Thymus (tissue), 11 donors: ENCODE measurements at regions not wholly inside any gene's neighbourhood (a gene's known extent, or its start where the extent isn't known, plus 50 kb on each side); places are given as distances from the start of the nearest gene placed in this dataset.
"Not testable (repeated sequence)": the region's sequence is repeated elsewhere in the genome, so short reads cannot be mapped to it uniquely, and the experiment has no call there.

Experiments used
- DNase-seq, 9 donors: peaks; one replicate each; pipeline ENCODE4 v3.0.0-alpha.2; 2013; ENCODE audit warnings: low spot score in 9 of 9, low read depth in 6 of 9, missing footprints in 1 of 9
- H3K27ac ChIP-seq, 2 donors: one replicate each; pipeline ENCODE4 v1.5.1; 2013; ENCODE audit warnings: control low read depth in 1 of 2, low read depth in 1 of 2, low read length in 1 of 2, mild to moderate bottlenecking in 1 of 2, moderate library complexity in 1 of 2
- H3K27me3 ChIP-seq, 2 donors: one replicate each; pipeline ENCODE4 v1.5.1; 2013; ENCODE audit warnings: low read length in 1 of 2; ENCODE audit not compliant: control insufficient read depth in 2 of 2, insufficient read depth in 1 of 2
- H3K36me3 ChIP-seq, 2 donors: one replicate each; pipeline ENCODE4 v1.5.1; 2013; ENCODE audit warnings: low read length in 1 of 2, mild to moderate bottlenecking in 1 of 2, moderate library complexity in 1 of 2; ENCODE audit not compliant: control insufficient read depth in 2 of 2, insufficient read depth in 2 of 2
- H3K4me1 ChIP-seq, 2 donors: one replicate each; pipeline ENCODE4 v1.5.1; 2013; ENCODE audit warnings: low read length in 2 of 2; ENCODE audit not compliant: control insufficient read depth in 2 of 2, insufficient read depth in 2 of 2
- H3K4me3 ChIP-seq, 2 donors: one replicate each; pipeline ENCODE4 v1.5.1; 2013; ENCODE audit warnings: low read length in 2 of 2, control low read depth in 1 of 2, mild to moderate bottlenecking in 1 of 2
- H3K9me3 ChIP-seq, 2 donors: one replicate each; pipeline ENCODE4 v1.5.1; 2013; ENCODE audit warnings: low read length in 1 of 2, mild to moderate bottlenecking in 1 of 2; ENCODE audit not compliant: control insufficient read depth in 2 of 2, insufficient read depth in 1 of 2
- WGBS: extraction: QIAGEN DNeasy Blood & Tissue Kit; methylation state at CpG from one replicate; pipeline ENCODE4 v1.1.7; 2013; 5-methylcytosine and 5-hydroxymethylcytosine counted together
- donor health status: healthy.

GRCh38 chr2:12486205-12487118 is 230.3 kb upstream of the TRIB2 start:
- Histone ChIP-seq H3K9me3 (no peaks in the 10 kb centered on the region), H3K27ac (no peak overlapping the region), H3K4me3 (no peak overlapping the region), H3K27me3 (no peaks in the 10 kb centered on the region), H3K4me1 (peaks cover 4 to 9% of the 10 kb centered on the region in 2 donors), H3K36me3 (no peaks in the 10 kb centered on the region)
- DNase-seq: no peak
- 95% methylated on average over 9 of the region's 9 CpGs for WGBS

- DNase-seq: no peak
- Histone ChIP-seq H3K4me3 (no peak overlapping the region), H3K27ac (no peak overlapping the region), H3K4me1 (peaks cover 4 to 9% of the 10 kb centered on the region in 2 donors), H3K9me3 (no peaks in the 10 kb centered on the region), H3K27me3 (no peaks in the 10 kb centered on the region), H3K36me3 (no peaks in the 10 kb centered on the region)
- 93% methylated on average over 8 of the region's 8 CpGs for WGBS
Measured at GRCh38 chr2:12487253-12488004, 229.3 kb upstream of the TRIB2 start.

- peak in 3 of 9 donors; percentile 28 to 78 (median 43) for DNase-seq
- 64% methylated on average over 12 of the region's 12 CpGs for WGBS
- Histone ChIP-seq H3K4me3 (no peak overlapping the region), H3K4me1 (peaks cover 4 to 9% of the 10 kb centered on the region in 2 donors), H3K27me3 (no peaks in the 10 kb centered on the region), H3K27ac (no peak overlapping the region), H3K36me3 (no peaks in the 10 kb centered on the region), H3K9me3 (no peaks in the 10 kb centered on the region)
Measured at GRCh38 chr2:12488352-12489318, 228.1 kb upstream of the TRIB2 start.

GRCh38 chr2:12490641-12491040 is 226.1 kb upstream of the TRIB2 start:
- no peaks in the 10 kb centered on the region for H3K9me3 ChIP-seq
- no peak overlapping the region for H3K4me3 ChIP-seq
- WGBS: 95% methylated on average over 4 of the region's 4 CpGs
- peaks cover 4 to 9% of the 10 kb centered on the region in 2 donors for H3K4me1 ChIP-seq
- no peaks in the 10 kb centered on the region for H3K27me3 ChIP-seq
- no peak overlapping the region for H3K27ac ChIP-seq
- H3K36me3 ChIP-seq: no peaks in the 10 kb centered on the region
- DNase-seq: no peak

- H3K9me3 ChIP-seq, DNase-seq: not testable (repeated sequence)
- WGBS: no CpG with 5 or more reads among the region's 3 CpGs
Measured at GRCh38 chr2:12492360-12492759, 224.4 kb upstream of the TRIB2 start.

GRCh38 chr2:12493031-12493513 is 223.7 kb upstream of the TRIB2 start:
- Histone ChIP-seq H3K4me3 (no peak overlapping the region), H3K27ac (no peak overlapping the region), H3K9me3 (no peaks in the 10 kb centered on the region), H3K27me3 (no peaks in the 10 kb centered on the region), H3K36me3 (no peaks in the 10 kb centered on the region), H3K4me1 (peaks cover 2 to 6% of the 10 kb centered on the region in 2 donors)
- 95% methylated on average over 9 of the region's 9 CpGs for WGBS
- no peak for DNase-seq

More at GRCh38 chr2:12492360-12492759, 224.4 kb upstream of the TRIB2 start:
- H3K27ac ChIP-seq, H3K4me3 ChIP-seq, H3K36me3 ChIP-seq, H3K27me3 ChIP-seq, H3K4me1 ChIP-seq: not testable (repeated sequence)

- DNase-seq: no peak
- no peak overlapping the region for H3K27ac ChIP-seq
- H3K4me3 ChIP-seq: no peak overlapping the region
- WGBS: 95% methylated on average over 7 of the region's 7 CpGs
- H3K36me3 ChIP-seq: no peaks in the 10 kb centered on the region
- no peaks in the 10 kb centered on the region for H3K27me3 ChIP-seq
- no peaks in the 10 kb centered on the region for H3K9me3 ChIP-seq
- H3K4me1 ChIP-seq: peaks cover 0 to 13% of the 10 kb centered on the region in 2 donors
Measured at GRCh38 chr2:12495247-12495868, 221.4 kb upstream of the TRIB2 start.

GRCh38 chr2:12498286-12498685 is 218.4 kb upstream of the TRIB2 start:
- DNase-seq: no peak
- Histone ChIP-seq H3K4me1 (peaks cover 12 to 38% of the 10 kb centered on the region in 2 donors), H3K36me3 (no peaks in the 10 kb centered on the region), H3K27ac (no peak overlapping the region), H3K9me3 (no peaks in the 10 kb centered on the region), H3K4me3 (no peak overlapping the region), H3K27me3 (no peaks in the 10 kb centered on the region)
- WGBS: 89% methylated on average over 3 of the region's 3 CpGs
